Activated naive CD4-positive, alpha-beta T cell treated with anti-CD3 and anti-CD28 coated beads for 36 hours (primary cell): ENCODE measurements at regions not wholly inside any gene's neighbourhood (a gene's known extent, or its start where the extent isn't known, plus 50 kb on each side); places are given as distances from the start of the nearest gene placed in this dataset.
"Not testable (repeated sequence)": the region's sequence is repeated elsewhere in the genome, so short reads cannot be mapped to it uniquely, and the experiment has no call there.

ENCODE experiments used
- CTCF ChIA-PET: fragments of 350-600 bp; sonication (Branson Sonifier 250); formaldehyde crosslinking; loops from one replicate; lab custom pipeline; 2021; ENCODE audit warnings: antibody characterized with exemption; lab: Charles Lee
- DNase-seq: peaks from one replicate; pipeline ENCODE4 v3.0.0-alpha.2; 2020
- H3K27ac Mint-ChIP-seq: one replicate; pipeline ENCODE4 v1.8.0; 2021; ENCODE audit warnings: mild to moderate bottlenecking, mixed read lengths
- H3K27me3 Mint-ChIP-seq: one replicate; pipeline ENCODE4 v1.8.0; 2021; ENCODE audit warnings: low read depth, mixed read lengths
- H3K36me3 Mint-ChIP-seq: one replicate; pipeline ENCODE4 v1.8.0; 2021; ENCODE audit warnings: low read depth, mixed read lengths
- H3K4me1 Mint-ChIP-seq: one replicate; pipeline ENCODE4 v1.8.0; 2021; ENCODE audit warnings: low read depth, mixed read lengths
- H3K4me3 Mint-ChIP-seq: one replicate; pipeline ENCODE4 v1.8.0; 2021; ENCODE audit warnings: mild to moderate bottlenecking, moderate library complexity, mixed read lengths
- H3K9me3 Mint-ChIP-seq: one replicate; pipeline ENCODE4 v1.8.0; 2021; ENCODE audit warnings: mixed read lengths
- intact Hi-C: fragments of 100-400 bp; cut with micrococcal nuclease; formaldehyde crosslinking; loops from one replicate; pipeline ENCODE4 v1.15.1; 2023

DNA sequence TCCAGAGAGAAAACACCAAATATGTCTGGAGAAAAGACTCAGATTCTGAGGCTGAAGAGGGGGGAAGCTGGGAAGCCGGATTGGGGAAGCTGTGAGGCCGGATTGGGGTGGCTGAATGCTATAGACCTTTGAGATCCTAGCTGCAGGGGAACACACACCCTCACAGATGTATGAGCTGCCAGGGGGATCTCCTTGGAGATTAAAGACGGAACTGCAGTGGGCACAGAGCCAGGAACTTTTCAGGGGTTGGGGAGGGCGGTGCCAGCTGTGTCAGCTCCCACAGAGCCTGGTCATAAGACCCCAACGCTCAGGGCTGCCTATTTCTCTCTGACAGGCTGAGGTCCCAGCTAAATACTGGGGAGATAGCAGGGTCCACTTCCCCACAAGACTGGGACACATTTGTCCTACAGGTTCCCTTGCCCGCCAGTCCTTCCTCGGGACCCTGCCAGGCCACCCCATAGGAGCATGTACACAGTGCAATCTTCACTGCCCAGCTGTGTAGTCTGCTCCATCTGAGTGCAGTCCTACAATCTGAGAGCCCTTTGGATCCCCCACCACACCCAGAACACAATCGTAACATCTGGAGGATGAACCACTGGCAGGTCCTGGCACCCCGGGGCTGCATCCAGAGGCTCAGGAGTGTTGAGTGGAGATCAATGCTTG, 1893.9 kb downstream of the PCDH9 start:
- Mint-ChIP-seq H3K4me1 (no peaks in the 10 kb centered on the region), H3K27me3 (no peaks in the 10 kb centered on the region), H3K36me3 (no peaks in the 10 kb centered on the region), H3K27ac (no peak overlapping the region), H3K9me3 (no peaks in the 10 kb centered on the region), H3K4me3 (no peak overlapping the region)
- CTCF ChIA-PET, result no interaction called here
- no peak for DNase-seq
- intact Hi-C loops, result no loop called here

DNA sequence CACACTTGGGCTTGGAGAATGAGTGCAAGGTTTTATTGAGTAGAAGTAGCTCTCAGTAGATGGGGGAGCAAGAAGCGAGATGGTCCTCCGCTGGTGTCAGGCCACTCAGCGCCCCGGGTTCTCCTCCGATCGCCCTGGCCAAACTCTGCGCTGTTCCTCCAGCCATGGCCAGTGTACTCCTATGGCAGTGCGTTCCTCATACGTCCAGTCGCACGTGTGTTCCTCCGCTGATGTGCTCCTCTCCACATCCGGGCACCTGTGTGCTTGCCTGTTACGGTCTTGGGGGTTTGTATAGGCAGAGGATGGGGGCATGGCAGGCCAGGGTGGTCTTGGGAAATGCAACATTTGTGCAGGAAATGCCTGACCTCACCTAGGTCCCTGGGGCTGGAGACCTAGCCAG, 1899.4 kb downstream of the PCDH9 start:
- Mint-ChIP-seq H3K4me3 (no peak overlapping the region), H3K36me3 (no peaks in the 10 kb centered on the region), H3K9me3 (peaks cover 1% of the 10 kb centered on the region), H3K27me3 (no peaks in the 10 kb centered on the region), H3K27ac (no peak overlapping the region), H3K4me1 (no peaks in the 10 kb centered on the region)
- intact Hi-C loops, result no loop called here
- no peak for DNase-seq
- CTCF ChIA-PET, result no interaction called here

GRCh38 chr13:65330287-65330686, 1899.8 kb downstream of the PCDH9 start:
- intact Hi-C loops, result no loop called here
- Mint-ChIP-seq H3K27ac (no peak overlapping the region), H3K4me3 (no peak overlapping the region), H3K9me3 (peaks cover 1% of the 10 kb centered on the region), H3K4me1 (no peaks in the 10 kb centered on the region), H3K36me3 (no peaks in the 10 kb centered on the region), H3K27me3 (no peaks in the 10 kb centered on the region)
- no peak for DNase-seq
- CTCF ChIA-PET, result no interaction called here

- H3K9me3 Mint-ChIP-seq, H3K4me1 Mint-ChIP-seq, H3K27me3 Mint-ChIP-seq, H3K4me3 Mint-ChIP-seq, H3K36me3 Mint-ChIP-seq, intact Hi-C loops, H3K27ac Mint-ChIP-seq, CTCF ChIA-PET, DNase-seq: not testable (repeated sequence)
Observed at GRCh38 chr13:65323192-65323591, 1906.9 kb downstream of the PCDH9 start.

GRCh38 chr13:65321423-65321822, 1908.7 kb downstream of the PCDH9 start:
- DNase-seq, H3K27me3 Mint-ChIP-seq, intact Hi-C loops, H3K27ac Mint-ChIP-seq, H3K36me3 Mint-ChIP-seq, H3K4me1 Mint-ChIP-seq, H3K4me3 Mint-ChIP-seq, H3K9me3 Mint-ChIP-seq: not testable (repeated sequence)
- CTCF ChIA-PET, result interaction anchor here (0.7 kb wide), 1 partner anchor 11 kb away, joined by 5 read pairs; no protein-coding TSS in a partner anchor

- intact Hi-C loops, result no loop called here
- Mint-ChIP-seq H3K4me3 (no peak overlapping the region), H3K27me3 (no peaks in the 10 kb centered on the region), H3K27ac (no peak overlapping the region), H3K36me3 (no peaks in the 10 kb centered on the region), H3K9me3 (peaks cover 9% of the 10 kb centered on the region), H3K4me1 (no peaks in the 10 kb centered on the region)
- DNase-seq, result no peak
- CTCF ChIA-PET, result no interaction called here
Observed at GRCh38 chr13:65314008-65314407, 1916.1 kb downstream of the PCDH9 start.

- CTCF ChIA-PET, result no interaction called here
- H3K9me3 Mint-ChIP-seq, result peaks cover 12% of the 10 kb centered on the region
- no peak overlapping the region for H3K27ac Mint-ChIP-seq
Observed at GRCh38 chr13:65310663-65311328, 1919.3 kb downstream of the PCDH9 start.

GRCh38 chr13:65309906-65310305, 1920.2 kb downstream of the PCDH9 start:
- Mint-ChIP-seq H3K9me3 (peaks cover 12% of the 10 kb centered on the region), H3K27ac (no peak overlapping the region), H3K27me3 (no peaks in the 10 kb centered on the region), H3K4me1 (no peaks in the 10 kb centered on the region), H3K4me3 (no peak overlapping the region), H3K36me3 (no peaks in the 10 kb centered on the region)
- DNase-seq, result no peak
- CTCF ChIA-PET, result no interaction called here
- intact Hi-C loops, result no loop called here

More at GRCh38 chr13:65310663-65311328, 1919.3 kb downstream of the PCDH9 start:
- H3K27me3 Mint-ChIP-seq, result no peaks in the 10 kb centered on the region
- intact Hi-C loops, result no loop called here
- DNase-seq, result no peak
- H3K36me3 Mint-ChIP-seq, result no peaks in the 10 kb centered on the region
- no peaks in the 10 kb centered on the region for H3K4me1 Mint-ChIP-seq
- H3K4me3 Mint-ChIP-seq, result no peak overlapping the region

DNA sequence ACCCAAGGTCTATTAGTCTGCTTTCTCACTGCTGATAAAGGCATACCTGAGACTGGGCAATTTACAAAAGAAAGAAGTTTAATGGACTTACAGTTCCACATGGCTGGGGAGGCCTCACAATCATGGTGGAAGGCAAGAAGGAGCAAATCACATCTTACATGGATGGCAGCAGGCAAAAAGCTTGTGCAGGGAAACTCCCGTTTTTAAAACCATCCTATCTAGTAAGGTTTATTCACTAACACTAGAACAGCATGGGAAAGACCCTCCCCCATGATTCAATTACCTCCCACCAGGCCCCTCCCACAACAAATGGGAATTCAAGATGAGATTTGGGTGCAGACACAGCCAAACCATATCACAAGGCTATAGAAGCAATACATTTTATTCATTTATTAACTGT, 1921.4 kb downstream of the PCDH9 start:
- H3K27me3 Mint-ChIP-seq, intact Hi-C loops, DNase-seq, H3K36me3 Mint-ChIP-seq, H3K27ac Mint-ChIP-seq, CTCF ChIA-PET, H3K4me3 Mint-ChIP-seq, H3K4me1 Mint-ChIP-seq: not testable (repeated sequence)
- H3K9me3 Mint-ChIP-seq, result peaks cover 12% of the 10 kb centered on the region

GRCh38 chr13:65307056-65307455, 1923.1 kb downstream of the PCDH9 start:
- CTCF ChIA-PET, result no interaction called here
- H3K27me3 Mint-ChIP-seq, result no peaks in the 10 kb centered on the region
- H3K27ac Mint-ChIP-seq, result no peak overlapping the region
- H3K9me3 Mint-ChIP-seq, result peaks cover 12% of the 10 kb centered on the region
- H3K4me1 Mint-ChIP-seq, result no peaks in the 10 kb centered on the region
- no peak overlapping the region for H3K4me3 Mint-ChIP-seq
- intact Hi-C loops, result no loop called here
- no peaks in the 10 kb centered on the region for H3K36me3 Mint-ChIP-seq
- DNase-seq, result no peak

GRCh38 chr13:65302691-65303090, 1927.4 kb downstream of the PCDH9 start:
- no peak for DNase-seq
- Mint-ChIP-seq H3K9me3 (peaks cover 6% of the 10 kb centered on the region), H3K27me3 (no peaks in the 10 kb centered on the region), H3K27ac (no peak overlapping the region), H3K36me3 (no peaks in the 10 kb centered on the region), H3K4me3 (no peak overlapping the region), H3K4me1 (no peaks in the 10 kb centered on the region)
- intact Hi-C loops, result no loop called here
- CTCF ChIA-PET, result interaction anchor here (0.6 kb wide), 1 partner anchor 313 kb away, joined by 4 read pairs; no protein-coding TSS in a partner anchor

GRCh38 chr13:65301506-65301905, 1928.6 kb downstream of the PCDH9 start:
- Mint-ChIP-seq H3K36me3 (no peaks in the 10 kb centered on the region), H3K27me3 (no peaks in the 10 kb centered on the region), H3K9me3 (peaks cover 6% of the 10 kb centered on the region), H3K27ac (no peak overlapping the region), H3K4me1 (no peaks in the 10 kb centered on the region), H3K4me3 (no peak overlapping the region)
- intact Hi-C loops, result no loop called here
- CTCF ChIA-PET, result no interaction called here
- no peak for DNase-seq

GRCh38 chr13:65300220-65300619, 1929.9 kb downstream of the PCDH9 start:
- DNase-seq, result no peak
- no peak overlapping the region for H3K4me3 Mint-ChIP-seq
- no peaks in the 10 kb centered on the region for H3K4me1 Mint-ChIP-seq
- intact Hi-C loops, result no loop called here
- no peaks in the 10 kb centered on the region for H3K36me3 Mint-ChIP-seq
- H3K9me3 Mint-ChIP-seq, result peaks cover 6% of the 10 kb centered on the region
- no peak overlapping the region for H3K27ac Mint-ChIP-seq
- CTCF ChIA-PET, result no interaction called here
- H3K27me3 Mint-ChIP-seq, result no peaks in the 10 kb centered on the region
